Stimulated activated naive CD4-positive, alpha-beta T cell (primary cell): ENCODE measurements at regions not wholly inside any gene's neighbourhood (a gene's known extent, or its start where the extent isn't known, plus 50 kb on each side); places are given as distances from the start of the nearest gene placed in this dataset.
A peak's percentile ranks its signal among the peaks of the same experiment; 100 is the strongest.
"Not testable (repeated sequence)": the region's sequence is repeated elsewhere in the genome, so short reads cannot be mapped to it uniquely, and the experiment has no call there.

Source experiments
- DNase-seq, 6 experiments: peaks; one replicate each; lab custom pipeline; 2025; lab: John Stamatoyannopoulos, UW

DNA sequence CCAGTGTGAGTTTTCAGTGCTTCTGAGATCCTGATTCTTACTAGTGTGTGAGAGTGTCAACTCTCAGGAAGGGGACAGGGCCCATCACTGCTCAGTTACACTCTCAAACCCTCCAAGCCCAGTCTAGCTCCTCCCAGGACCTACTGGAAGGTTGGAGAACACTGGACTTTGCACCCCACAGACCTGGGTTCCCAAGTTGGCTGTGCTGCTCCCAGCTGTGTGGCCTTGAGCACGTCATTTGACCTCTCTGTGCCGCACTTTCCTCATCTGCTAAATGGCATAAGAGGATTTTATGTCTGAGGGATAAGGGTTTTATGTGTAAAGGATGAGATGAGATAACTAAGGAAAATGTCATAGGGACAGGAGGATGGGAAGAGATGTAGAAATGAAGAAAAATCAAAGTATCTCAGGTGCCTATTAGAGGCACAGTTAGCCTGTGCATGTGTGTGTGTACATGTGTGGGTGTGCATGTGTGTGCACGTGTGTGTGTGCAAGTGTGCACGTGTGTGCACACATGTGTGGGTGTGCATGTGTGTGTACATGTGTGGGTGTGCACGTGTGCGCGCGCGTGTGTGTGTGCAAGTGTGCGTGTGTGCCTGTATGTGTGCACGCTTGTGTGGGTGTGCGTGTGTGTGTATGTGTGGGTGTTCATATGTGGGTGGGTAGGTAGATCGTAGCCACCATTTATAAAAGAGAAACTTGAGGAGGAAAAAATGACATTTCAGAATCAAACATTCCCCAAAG is 108.0 kb upstream of the GRK3 start:
- DNase-seq, result not testable (repeated sequence)

DNA sequence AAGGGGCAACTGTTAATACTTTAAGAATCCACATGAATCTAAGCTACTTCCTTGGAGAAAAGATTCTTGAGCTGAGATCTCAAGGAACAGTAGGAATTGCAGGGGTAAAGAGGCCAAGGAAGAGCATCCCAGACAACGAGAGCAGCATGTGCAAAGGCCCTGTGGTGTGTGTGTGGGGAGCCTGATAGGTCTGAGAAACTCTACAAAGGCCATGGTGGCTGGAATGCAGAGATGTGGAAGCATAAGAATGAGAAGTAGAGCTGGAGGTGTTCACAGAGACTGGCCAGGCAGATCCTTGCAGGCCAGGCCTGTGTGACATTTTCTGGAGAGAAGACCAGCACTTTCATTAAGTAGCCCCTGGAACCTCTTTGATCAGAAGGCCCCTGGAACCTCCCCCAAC is 105.8 kb upstream of the GRK3 start:
- not testable (repeated sequence) for DNase-seq

DNA sequence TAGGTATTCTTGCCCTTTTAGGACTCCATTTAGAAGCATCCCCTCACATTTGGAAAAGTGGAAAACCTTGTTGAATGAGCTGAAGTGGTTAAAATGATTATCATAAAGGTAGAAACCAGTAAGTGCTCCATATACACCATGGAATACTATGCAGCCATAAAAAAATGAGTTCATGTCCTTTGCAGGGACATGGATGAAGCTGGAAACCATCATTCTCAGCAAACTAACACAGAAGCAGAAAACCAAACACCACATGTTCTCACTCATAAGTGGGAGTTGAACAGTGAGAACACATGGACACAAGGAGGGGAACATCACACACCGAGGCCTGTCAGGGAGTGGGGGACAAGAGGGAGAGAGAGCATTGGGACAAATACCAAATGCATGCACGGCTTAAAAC is 103.8 kb upstream of the GRK3 start:
- not testable (repeated sequence) for DNase-seq

DNA sequence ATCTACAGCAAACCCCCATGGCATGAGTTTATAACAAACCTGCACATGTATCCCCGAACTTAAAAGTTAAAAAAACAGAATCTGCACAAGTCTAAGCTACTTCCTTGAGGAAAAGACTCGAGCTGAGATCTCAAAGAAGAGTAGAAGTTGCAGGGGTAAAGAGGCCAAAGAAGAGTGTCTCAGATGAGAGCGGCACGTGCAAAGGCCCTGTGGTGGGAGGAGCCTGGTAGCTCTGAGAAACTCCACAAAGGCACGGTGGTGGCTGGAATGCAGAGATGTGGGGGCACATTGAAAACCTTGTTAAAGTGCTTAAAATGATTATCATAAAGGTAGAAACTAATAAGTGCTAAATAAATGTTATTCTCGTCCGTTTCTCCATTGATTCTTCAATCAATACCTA is 103.2 kb upstream of the GRK3 start:
- no peak for DNase-seq

DNA sequence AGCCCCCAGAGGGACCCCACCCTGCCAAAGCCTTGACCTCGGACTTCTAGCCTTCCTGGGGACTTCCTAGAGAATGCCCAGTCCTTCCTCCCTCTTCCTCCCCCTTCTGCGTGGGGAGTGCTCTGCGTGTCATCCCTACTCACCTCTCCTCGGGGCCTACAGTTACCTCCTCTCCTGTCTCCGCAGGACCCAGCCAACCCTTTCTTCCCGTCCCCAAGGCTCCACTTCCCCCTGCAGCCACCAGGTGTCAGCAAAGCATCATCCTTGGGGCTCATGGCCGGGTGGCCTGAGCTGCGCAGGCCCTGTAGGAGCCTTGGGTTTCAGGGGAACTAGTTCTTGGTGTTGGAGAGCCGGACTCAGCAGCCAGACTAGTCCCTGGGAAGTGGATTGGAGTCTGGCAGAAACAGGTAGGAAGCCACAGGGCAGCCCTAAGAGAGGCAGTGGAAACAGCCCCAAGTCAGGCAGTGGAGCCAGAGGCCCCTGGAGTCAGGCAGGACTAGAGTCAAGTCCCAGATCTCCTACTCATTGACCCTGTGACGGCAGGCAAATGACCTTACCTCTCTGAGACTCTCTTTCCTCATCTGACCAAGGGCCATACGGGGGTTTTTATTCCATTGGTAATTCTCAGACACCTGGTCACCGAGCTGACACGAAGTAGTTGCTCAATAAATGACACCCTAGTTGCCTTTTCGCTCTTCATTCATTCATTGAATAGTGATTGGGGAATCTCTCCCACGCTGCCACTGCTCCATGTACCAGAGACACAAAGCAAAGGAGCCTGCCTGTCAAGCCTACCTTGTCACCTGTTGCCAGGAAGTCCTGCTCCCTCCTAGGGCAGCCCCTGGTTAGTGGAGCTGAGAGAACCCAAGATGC is 101.8 kb upstream of the GRK3 start:
- peak; percentile 21 to 73 (median 60) for DNase-seq

DNA sequence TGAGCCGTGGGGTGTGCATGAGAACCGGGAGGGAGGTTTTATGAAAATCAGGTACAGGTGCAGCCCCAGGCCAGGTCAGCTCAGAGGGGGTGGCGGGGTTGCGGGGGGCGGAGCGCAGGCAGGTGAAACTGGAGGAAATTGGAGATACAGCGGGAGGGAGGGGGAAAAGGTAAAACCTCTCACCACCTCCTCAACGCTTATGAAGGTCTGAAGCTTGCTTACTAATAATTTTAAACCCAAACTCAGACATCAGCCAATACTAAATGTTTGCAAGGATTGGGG is 101.2 kb upstream of the GRK3 start:
- DNase-seq, result not testable (repeated sequence)

DNA sequence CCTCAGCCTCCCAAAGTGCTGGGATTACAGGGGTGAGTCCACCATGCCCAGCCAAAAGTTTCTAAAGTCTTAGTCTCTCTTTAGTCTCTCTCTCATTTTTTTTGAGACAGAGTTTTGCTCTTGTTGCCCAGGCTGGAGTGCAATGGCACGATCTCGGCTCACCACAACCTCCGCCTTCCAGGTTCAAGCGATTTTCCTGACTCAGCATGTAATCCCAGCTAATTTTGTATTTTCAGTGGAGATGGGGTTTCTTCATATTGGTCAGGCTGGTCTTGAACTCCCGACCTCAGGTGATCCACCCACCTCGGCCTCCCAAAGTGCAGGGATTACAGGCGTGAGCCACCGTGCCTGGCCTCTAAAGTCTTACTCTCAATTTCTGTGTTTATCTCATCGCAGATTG is 100.1 kb upstream of the GRK3 start:
- DNase-seq, result not testable (repeated sequence)

DNA sequence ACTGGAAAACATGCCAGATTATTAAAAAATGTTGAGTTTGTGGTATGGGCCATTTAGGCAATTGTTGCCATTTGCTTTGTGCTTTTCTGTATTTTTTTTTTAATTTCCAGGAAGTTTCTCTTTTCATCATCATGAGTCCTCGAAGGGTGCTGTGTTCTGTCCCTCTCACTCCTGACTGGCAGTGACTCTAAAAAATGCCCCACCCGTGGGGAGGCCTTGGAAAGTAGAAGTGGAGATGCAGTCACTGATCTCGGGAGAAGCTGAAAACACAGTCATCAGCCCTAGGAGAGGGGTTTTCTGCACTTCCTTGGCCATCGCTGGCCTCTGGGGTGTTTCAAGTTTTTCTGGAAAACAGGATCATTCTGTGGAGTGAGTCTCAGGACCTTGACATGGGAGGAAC is 98.5 kb upstream of the GRK3 start:
- no peak for DNase-seq

DNA sequence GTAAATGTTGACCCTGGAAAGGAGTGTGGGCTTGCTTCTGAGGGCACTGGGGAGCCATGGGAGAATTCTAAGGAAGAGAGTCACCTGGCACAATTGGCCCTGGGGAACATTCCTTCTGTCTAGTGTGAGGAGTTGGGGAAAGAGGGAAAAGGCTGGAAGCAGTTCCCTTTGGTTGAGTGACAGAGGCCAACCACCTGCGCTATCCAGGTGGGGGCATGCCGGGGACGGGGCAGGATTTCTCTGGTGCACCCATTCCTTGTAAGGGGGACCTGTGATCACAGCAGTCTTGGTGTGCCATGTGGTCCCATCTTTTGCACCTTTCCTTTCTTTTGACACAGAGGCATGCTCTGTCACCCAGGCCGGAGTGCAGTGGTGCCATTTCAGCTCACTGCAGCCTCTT is 92.1 kb upstream of the GRK3 start:
- DNase-seq, result no peak

DNA sequence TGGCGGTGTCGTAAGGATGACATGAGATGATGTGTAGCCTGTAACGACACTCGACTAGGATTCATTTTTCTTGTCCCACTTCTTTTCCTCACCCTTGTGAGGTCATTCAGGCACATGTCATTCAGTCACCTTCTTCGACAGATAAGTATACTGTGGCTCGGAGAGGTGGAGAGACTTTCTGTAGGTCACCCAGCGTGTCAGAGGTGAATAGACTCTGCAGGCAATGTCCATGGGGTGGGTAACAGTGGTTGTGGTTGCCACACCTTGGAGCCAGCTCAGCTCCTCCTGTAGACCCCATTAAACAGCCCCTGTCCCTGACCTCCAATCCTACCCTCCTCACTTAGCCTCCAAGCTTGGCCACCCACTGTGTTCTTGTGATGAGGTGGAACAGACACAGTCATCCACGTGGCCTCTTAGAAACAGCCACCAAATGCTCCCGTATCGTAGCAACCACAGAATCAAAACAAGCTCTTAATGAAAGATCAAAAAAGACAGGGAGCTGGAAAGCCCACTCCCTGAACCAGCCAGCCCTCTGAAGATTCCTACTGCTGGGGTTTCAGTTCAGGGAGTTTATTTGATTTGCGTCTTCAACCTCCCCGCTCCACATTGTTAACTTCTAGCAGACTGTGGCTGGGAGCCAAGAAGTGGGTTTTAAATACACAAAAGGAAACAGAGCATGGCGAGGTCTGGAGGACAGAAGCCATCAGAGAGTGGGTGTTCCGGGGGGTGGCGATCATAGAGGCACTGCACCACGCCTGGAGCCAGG is 89.0 kb upstream of the GRK3 start:
- DNase-seq, result no peak

DNA sequence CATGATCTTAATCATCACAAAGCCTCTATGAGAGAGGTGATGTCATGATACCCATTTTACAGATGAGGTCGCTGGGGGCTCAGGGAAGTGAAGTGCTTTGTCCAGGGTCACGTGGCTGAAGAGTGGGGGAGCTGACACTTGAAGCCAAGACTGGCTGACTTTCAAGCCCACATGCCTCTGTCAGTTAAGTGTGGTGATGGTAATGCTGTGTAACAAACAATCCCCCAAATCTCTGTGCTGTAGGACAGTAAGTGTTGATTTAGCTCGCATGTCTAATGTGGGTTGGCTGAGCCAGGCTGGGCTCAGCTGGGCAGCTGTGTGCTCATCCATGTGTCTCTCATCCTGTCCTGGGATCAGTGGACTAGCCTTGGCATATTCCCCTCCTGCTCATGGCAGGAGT is 87.1 kb upstream of the GRK3 start:
- no peak for DNase-seq

DNA sequence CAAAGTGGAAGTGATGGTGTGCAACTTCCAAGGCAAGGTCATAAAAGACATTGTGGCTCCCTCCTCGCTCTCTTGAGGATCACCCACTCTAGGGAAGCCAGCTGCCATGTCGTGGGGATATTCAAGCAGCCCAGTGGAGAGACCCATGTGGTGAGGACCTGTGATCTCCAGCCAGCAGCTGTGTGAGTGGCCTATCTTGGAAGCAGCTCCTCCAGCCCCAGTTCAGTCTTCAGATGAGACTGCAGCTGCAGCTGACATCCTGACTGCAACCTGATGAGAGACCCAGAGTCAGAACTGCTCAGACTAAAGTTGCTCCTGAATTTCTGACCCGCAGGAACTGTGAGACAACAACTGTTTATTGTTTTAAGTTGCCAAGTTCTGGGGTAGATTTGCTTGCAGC is 86.4 kb upstream of the GRK3 start:
- no peak for DNase-seq

DNA sequence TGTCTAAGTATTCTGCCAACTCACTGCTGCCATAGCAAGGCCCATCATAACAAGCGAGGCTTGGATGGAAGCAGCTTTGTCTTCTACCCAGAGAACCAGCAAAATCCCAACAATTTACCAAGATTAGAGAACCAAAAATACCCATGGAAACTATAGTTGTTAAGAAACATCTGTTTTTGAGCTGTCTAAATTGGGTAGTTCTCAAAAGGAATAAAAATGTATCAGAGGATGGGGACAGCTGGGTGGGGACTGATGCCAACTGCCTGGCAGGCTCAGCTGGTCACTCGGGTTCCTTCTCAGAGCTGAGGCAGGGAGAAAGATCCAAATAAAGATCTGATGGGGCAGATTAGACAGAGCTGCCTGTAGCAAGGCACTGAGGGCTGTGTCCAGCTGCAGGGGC is 85.9 kb upstream of the GRK3 start:
- DNase-seq, result no peak

DNA sequence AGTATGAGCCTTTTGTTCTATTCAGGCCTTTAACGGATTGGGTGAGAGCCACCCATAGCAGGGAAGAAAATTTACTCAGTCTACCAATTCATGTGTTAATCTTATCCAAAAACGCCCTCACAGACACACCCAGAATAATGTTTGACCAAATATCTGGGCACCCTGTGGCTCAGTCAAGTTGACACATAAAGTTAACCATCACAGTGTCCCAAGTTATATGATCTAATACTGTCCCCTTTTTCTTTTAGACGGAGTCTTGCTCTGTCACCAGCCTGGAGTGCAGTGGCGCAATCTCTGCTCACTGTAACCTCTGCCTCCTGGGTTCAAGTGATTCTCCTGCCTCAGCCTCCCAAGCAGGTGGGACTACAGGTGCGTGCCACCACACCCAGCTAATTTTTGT is 83.6 kb upstream of the GRK3 start:
- not testable (repeated sequence) for DNase-seq

DNA sequence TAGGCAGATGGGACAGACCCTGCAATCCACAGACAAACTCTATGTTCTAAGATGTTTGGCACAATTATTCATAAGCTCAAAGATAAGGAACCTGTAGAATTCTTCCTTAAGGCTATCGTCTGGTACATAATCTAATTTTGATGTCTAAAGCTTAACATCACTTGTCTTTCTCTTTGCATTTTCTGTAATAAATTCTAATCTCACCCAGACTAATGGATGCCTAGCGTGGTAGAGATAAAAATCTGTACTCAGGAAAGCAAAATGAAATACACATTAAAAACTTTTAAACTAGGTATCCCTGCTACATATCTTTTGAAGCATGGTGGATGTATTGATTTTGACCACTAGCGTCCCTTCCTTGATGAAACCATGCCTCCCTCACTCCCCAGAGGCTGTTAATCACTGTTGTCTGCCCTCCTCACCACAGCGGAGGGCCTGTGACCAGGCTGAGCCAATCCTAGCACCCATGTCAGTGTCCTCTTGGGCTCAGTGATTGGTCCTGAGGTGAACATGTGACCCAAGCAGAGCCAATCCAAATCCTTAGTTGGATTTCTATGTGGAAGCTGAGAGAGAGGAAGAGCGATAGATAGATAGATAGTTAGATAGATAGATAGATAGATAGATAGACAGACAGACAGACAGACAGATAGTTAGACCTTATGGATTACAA is 82.2 kb upstream of the GRK3 start:
- no peak for DNase-seq

DNA sequence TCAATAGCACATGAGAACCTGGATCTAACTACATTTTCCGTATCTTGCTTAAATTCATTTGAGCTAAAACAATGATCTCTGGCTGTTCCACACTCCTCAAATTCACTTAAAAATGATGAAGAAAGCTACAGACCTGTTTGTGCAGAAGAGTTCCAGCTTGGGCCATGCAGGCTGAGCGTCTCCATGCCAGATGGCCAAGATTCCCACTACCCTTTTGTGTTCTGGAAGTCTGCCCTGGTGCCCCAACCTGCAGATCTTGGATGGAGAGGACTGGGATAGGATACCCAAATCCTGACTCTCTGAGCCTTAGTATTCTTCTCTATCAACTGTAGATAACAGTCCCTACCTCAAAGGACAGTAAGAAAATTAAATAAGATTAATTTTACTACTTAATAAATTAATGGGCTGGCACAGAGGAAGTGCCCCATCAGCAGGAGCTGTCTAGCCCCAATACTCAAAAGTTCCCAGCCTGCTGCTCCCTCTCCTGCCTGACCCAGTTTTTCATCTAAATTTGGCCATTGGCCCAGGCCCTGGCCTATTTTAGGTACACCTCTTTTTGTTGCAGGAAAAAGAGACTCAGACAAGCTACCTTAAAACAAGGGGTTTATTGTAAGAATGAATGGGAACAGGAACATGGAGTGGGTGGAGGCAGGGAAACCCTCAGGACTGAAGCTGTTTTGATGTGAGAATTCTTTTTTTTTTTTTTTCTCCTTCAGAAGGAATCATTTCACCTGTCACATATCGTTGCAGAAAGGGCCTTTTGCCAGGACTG is 81.4 kb upstream of the GRK3 start:
- DNase-seq, result no peak

DNA sequence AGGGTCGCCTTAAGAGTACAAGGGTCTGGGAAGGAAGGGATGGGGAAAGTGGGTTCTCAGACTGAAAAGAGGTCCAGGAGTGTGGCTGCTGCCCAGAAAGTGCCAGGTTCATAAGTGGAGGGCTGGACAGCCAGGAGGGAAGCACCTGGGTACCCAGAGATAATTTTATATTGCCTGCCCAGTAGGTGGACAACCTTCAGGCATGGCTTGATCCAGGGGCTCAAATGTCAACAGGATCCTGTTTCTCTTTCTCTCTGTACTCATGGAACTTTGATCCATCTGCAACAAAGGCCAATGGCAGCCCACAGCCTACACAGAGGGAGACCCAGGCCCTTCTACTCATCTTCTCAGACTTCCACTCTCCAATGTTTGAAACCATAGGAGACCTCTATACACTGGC is 80.5 kb upstream of the GRK3 start:
- no peak for DNase-seq

DNA sequence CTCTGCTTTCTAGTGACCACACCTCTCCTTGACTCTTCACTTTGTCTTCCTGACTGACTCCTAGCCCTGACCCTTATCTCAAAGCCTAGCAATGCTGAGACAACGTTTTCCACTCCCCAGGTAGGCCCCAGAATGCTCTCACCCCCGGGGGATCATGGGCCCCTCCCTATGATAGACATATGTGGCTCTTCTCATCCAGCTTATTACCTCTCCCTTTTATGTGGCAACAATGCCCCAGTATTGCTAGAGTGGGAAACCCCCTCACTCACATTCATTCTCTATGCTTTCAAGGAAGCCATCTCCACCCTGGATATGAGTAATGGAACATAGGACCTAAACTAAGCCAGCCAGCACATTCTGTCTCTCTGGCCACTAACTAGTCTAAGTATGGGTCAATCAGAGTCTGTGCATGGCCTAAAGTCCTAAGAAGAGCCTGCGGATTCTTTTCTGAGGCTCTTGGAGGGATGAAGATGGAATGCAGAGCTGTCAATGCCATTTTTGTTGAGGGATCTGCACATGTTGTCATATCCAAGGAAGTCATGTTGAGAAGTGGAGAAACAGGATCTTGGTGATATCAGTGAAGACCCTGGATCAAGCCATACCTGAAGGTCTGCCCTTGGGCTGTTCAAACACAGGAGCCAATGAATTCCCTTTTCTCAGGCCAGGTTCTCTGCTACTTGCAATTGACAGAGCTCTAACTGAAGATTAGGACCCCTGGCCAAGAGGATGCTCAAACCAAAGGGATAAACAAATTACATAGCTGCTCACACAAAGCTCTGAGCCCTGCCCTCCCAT is 79.8 kb upstream of the GRK3 start:
- no peak for DNase-seq

DNA sequence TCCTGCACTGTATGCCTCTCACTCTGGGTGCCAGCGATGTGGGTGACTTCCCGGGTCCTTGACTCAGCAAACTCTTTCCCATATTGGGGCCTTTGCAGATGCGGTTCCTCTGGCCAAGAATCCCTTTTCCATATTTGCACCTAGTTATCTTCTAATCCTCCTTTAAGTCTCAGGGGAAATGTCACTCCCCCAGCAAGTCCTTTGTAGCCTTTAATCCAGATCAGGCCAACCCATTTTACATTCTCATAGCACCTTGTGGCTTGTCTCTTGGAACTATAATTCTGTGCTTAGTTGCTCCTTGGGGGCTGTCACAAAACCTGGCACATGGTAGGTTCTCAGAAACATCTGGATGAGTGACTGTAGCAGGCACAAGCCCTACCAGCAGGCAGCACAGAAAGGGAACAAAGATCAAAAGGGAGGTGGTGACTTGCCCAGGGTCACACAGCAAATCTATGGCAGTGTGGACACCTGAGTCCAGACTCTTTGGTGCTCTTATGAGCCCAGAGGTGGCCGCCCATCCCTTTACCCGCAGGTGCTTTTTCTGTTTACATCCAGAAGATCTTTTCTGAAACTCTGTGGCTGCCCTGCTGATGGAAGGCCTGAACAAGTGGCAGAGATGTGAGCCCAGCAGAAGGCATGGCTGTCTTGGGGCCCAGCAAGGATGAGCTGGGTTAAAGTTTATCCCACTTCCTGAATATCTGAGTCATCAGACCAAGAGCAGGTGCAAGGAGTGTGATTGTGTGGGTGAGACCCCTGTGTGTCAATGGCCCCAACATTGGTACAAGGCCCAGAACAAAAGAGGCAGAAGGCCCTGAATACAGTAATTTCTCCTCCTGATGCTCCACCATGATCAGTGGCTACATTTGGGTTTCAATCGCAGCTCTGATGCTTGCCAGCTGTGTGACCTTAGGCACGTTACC is 78.6 kb upstream of the GRK3 start:
- DNase-seq, result no peak

DNA sequence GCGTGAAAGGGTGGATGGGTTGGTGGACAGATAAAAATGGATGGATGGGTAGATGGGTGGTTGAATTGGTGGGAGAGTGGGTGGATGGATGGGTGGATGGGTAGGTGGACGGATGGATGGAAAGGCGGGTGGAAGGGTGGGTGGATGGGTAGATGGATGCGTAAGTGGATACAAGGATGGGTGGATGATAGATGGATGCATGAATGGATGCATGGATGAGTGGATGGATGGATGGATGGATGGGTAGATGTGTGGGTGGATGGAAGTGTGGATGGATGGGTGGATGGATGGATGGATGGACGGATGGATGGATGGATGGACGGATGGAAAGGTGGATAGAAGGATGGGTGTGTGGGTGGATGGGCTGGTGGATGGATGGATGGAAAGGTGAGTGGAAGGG is 77.0 kb upstream of the GRK3 start:
- DNase-seq, result no peak
